ENCODE measurements at regions not wholly inside any gene's neighbourhood (a gene's known extent, or its start where the extent isn't known, plus 50 kb on each side); places are given as distances from the start of the nearest gene placed in this dataset.

DNA sequence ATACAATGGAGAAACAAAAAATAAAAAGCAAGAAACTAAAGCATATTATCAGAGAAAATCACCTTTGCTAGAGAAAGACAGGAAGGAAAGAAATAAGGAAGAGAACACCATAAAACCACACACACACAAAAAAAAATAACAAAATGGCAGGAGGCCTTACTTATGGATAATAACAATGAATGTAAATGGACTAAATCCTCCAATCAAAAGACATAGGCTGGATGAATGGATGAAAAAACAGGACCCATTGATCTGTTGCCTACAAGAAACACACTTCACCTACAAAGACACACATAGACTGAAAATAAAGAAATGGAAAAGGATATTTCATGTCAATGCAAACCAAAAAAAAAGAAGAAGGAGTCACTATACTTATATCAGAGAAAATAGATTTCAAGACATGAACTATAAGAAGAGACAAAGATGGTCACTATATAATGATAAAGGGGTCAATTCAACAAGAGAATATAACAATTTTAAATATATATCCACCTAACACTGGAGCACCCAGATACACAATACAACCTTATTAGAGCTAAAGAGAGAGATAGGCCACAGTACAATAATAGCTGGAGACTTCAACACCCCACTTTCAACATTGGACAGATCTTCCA, 693.6 kb downstream of the HACE1 start:
- H3K4me3 Mint-ChIP-seq (ENCODE audit: unreplicated experiment), result no peak overlapping the region
- H3K27me3 Mint-ChIP-seq (ENCODE audit: unreplicated experiment), result no peaks in the 10 kb centered on the region
- peaks cover 2% of the 10 kb centered on the region for H3K9me3 Mint-ChIP-seq (ENCODE audit: unreplicated experiment)
- no peaks in the 10 kb centered on the region for H3K4me1 Mint-ChIP-seq (ENCODE audit: low read depth, unreplicated experiment)
- TF ChIP-seq, protein P1, sequence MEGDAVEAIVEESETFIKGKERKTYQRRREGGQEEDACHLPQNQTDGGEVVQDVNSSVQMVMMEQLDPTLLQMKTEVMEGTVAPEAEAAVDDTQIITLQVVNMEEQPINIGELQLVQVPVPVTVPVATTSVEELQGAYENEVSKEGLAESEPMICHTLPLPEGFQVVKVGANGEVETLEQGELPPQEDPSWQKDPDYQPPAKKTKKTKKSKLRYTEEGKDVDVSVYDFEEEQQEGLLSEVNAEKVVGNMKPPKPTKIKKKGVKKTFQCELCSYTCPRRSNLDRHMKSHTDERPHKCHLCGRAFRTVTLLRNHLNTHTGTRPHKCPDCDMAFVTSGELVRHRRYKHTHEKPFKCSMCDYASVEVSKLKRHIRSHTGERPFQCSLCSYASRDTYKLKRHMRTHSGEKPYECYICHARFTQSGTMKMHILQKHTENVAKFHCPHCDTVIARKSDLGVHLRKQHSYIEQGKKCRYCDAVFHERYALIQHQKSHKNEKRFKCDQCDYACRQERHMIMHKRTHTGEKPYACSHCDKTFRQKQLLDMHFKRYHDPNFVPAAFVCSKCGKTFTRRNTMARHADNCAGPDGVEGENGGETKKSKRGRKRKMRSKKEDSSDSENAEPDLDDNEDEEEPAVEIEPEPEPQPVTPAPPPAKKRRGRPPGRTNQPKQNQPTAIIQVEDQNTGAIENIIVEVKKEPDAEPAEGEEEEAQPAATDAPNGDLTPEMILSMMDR (IDR thresholded peaks at IDR 0.05; ENCODE audit: partially characterized antibody, unreplicated experiment), result no peak
- peaks cover 7% of the 10 kb centered on the region for H3K36me3 Mint-ChIP-seq (ENCODE audit: unreplicated experiment)
- no peak overlapping the region for H3K27ac Mint-ChIP-seq (ENCODE audit: unreplicated experiment)
- DNase-seq, result no peak

DNA sequence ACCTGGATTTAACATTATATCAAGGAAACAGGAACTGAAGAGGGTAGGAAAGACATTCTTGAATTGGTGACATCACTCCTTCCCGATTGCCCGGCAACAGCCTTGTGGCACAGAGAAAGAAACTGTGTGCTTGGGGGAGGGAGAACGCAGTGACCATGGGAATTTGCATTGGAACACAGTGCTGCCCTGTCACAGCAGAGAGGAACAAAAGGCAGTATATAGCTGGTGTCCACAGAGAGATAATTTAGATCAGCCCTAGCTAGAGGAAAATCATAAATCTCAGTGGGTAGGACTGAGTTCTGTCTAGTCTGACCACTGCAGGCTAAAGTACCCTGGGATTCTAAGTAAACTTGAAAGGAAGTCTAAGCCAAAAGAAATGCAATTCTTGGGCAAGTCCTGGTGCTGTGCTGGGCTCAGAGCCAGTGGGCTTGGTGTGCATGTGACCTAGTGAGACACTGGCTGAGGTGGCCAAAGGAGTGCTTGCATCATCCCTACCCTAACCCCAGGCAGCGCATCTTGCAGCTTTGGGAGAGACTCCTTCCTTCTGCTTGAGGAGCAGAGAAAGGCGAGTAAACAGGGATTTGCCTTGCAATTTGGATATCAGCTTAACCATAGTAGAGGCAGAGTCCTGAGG, 697.6 kb downstream of the HACE1 start:
- DNase-seq, result no peak
- H3K4me3 Mint-ChIP-seq (ENCODE audit: unreplicated experiment), result no peak overlapping the region
- no peaks in the 10 kb centered on the region for H3K27me3 Mint-ChIP-seq (ENCODE audit: unreplicated experiment)
- peaks cover 2% of the 10 kb centered on the region for H3K9me3 Mint-ChIP-seq (ENCODE audit: unreplicated experiment)
- H3K4me1 Mint-ChIP-seq (ENCODE audit: low read depth, unreplicated experiment), result no peaks in the 10 kb centered on the region
- no peak overlapping the region for H3K27ac Mint-ChIP-seq (ENCODE audit: unreplicated experiment)
- peaks cover 7% of the 10 kb centered on the region for H3K36me3 Mint-ChIP-seq (ENCODE audit: unreplicated experiment)
- TF ChIP-seq, protein P1 (IDR thresholded peaks at IDR 0.05; ENCODE audit: partially characterized antibody, unreplicated experiment), result no peak

DNA sequence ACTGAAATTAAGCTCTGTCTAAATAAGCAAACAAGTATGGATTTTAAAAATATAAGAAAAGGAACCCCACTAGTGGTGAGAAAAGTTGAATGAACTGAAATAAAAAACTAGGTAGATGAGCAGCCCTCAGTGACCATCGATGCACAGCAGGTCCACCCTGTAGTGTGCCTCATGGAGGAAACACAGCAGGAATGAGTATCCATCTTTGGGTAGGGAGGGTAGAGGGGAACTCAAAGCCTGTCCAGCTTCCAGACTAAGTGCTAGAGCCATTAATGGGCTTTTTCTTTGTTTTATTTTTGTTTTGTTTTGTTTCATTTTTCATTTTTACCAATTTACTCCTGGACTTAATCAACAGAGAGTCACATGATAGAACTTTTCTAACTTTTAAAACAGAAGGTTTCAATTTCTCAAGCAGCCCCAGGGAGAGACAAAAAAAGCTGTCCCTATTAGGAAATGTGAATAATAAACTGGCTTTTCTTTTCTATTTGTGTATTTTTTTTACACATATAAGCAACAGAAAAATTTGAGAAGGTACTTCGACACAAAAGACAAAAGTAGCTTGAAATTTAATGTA, 700.6 kb downstream of the HACE1 start:
- Mint-ChIP-seq H3K27me3 (ENCODE audit: unreplicated experiment) (no peaks in the 10 kb centered on the region), H3K9me3 (ENCODE audit: unreplicated experiment) (no peaks in the 10 kb centered on the region), H3K4me1 (ENCODE audit: low read depth, unreplicated experiment) (no peaks in the 10 kb centered on the region), H3K27ac (ENCODE audit: unreplicated experiment) (no peak overlapping the region), H3K4me3 (ENCODE audit: unreplicated experiment) (no peak overlapping the region), H3K36me3 (ENCODE audit: unreplicated experiment) (no peaks in the 10 kb centered on the region)
- TF ChIP-seq, protein P1 (IDR thresholded peaks at IDR 0.05; ENCODE audit: partially characterized antibody, unreplicated experiment), result no peak
- no peak for DNase-seq

DNA sequence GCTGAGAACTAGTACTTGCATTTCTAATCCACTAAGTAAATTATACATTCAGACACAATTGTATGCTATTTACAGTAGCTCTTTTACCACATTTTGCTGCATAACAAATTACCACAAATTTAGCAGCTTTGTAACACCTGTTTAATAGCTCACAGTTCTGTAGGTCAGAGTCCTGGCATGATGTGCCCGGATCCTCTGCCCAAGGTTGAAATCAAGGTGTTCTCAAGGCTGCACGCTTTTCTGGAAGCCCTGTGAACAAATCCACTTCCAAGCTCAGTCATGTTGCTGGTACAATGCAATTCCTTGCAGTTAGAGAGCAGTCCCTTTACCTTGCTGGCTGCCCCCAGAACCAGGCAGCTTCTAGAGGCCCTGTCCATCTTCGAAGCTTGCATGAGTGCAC, 716.0 kb downstream of the HACE1 start:
- Mint-ChIP-seq H3K27me3 (ENCODE audit: unreplicated experiment) (peaks cover 2% of the 10 kb centered on the region), H3K36me3 (ENCODE audit: unreplicated experiment) (peaks cover 10% of the 10 kb centered on the region), H3K4me1 (ENCODE audit: low read depth, unreplicated experiment) (no peaks in the 10 kb centered on the region), H3K9me3 (ENCODE audit: unreplicated experiment) (peaks cover 7% of the 10 kb centered on the region), H3K27ac (ENCODE audit: unreplicated experiment) (no peak overlapping the region), H3K4me3 (ENCODE audit: unreplicated experiment) (no peak overlapping the region)
- no peak for DNase-seq
- TF ChIP-seq, protein P1 (IDR thresholded peaks at IDR 0.05; ENCODE audit: partially characterized antibody, unreplicated experiment), result no peak

DNA sequence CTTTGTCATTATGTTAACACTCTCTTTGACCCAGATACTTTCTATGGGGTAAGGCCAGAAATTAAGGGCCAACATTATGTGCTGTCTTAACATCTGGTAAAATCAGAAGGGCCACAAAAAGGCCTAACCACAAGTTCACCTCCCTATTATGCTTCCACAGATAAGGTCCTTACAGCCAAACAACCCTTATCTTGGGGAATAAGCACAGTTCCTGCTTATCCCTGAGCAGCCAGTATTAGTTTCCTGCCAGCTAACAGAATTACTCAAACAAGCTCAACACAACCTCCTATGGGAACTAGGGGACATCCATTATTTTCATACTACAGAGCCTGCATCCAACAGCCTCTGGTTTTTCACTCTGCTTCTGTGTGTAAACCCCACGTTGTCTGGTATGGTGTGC, 724.8 kb downstream of the HACE1 start:
- no peak overlapping the region for H3K4me3 Mint-ChIP-seq (ENCODE audit: unreplicated experiment)
- H3K4me1 Mint-ChIP-seq (ENCODE audit: low read depth, unreplicated experiment), result no peaks in the 10 kb centered on the region
- H3K27ac Mint-ChIP-seq (ENCODE audit: unreplicated experiment), result no peak overlapping the region
- TF ChIP-seq, protein P1 (IDR thresholded peaks at IDR 0.05; ENCODE audit: partially characterized antibody, unreplicated experiment), result no peak
- DNase-seq, result no peak
- H3K27me3 Mint-ChIP-seq (ENCODE audit: unreplicated experiment), result no peaks in the 10 kb centered on the region
- H3K36me3 Mint-ChIP-seq (ENCODE audit: unreplicated experiment), result no peaks in the 10 kb centered on the region
- peaks cover 5% of the 10 kb centered on the region for H3K9me3 Mint-ChIP-seq (ENCODE audit: unreplicated experiment)

Data from glutamatergic neuron (in vitro differentiated cells).